Prostate gland (tissue), 2 donors: ENCODE measurements at regions not wholly inside any gene's neighbourhood (a gene's known extent, or its start where the extent isn't known, plus 50 kb on each side); places are given as distances from the start of the nearest gene placed in this dataset.

Experiments
- POLR2A ChIP-seq: fragments of 450-650 bp; IDR thresholded peaks from one replicate; pipeline ENCODE4 v1.6.1; 2016; ENCODE audit warnings: antibody characterized with exemption, mild to moderate bottlenecking
- POLR2AphosphoS5 ChIP-seq: sonication (generic); formaldehyde crosslinking; IDR thresholded peaks from one replicate; pipeline ENCODE4 v1.6.1; 2017; ENCODE audit warnings: antibody characterized with exemption
- TF ChIP-seq, protein P1 (sequence below), 4 experiments: fragments of 200-600 bp in 2 of 4; fragments of 450-650 bp in 2 of 4; sonication (generic) in 2 of 4; IDR thresholded peaks; 1 replicate in 3 of 4; 2 replicates in 1 of 4; pipeline ENCODE4 v1.5.1; 2016 to 2019; ENCODE audit warnings: antibody characterized with exemption in 4 of 4, mild to moderate bottlenecking in 2 of 4, moderate library complexity in 2 of 4

DNA sequence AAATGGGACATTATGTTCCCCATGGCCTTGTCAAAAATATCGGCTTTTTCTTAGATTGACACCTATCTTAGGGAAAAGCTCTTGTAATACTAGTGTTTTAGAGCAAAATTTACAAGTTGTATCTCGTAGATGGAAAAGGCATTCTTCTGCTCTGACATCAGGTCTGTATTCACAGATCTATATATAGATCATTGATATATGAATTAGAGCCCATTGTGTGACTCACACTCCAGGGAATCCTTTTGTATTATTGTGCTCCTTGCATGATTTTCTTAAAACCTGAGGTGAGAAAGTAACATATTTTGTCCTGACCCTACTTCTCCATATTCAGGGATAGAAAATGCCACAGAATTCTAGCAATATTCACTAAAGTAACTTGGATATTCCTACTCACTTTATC is 1160.8 kb upstream of the B3GALT2 start:
- TF ChIP-seq, protein P1, sequence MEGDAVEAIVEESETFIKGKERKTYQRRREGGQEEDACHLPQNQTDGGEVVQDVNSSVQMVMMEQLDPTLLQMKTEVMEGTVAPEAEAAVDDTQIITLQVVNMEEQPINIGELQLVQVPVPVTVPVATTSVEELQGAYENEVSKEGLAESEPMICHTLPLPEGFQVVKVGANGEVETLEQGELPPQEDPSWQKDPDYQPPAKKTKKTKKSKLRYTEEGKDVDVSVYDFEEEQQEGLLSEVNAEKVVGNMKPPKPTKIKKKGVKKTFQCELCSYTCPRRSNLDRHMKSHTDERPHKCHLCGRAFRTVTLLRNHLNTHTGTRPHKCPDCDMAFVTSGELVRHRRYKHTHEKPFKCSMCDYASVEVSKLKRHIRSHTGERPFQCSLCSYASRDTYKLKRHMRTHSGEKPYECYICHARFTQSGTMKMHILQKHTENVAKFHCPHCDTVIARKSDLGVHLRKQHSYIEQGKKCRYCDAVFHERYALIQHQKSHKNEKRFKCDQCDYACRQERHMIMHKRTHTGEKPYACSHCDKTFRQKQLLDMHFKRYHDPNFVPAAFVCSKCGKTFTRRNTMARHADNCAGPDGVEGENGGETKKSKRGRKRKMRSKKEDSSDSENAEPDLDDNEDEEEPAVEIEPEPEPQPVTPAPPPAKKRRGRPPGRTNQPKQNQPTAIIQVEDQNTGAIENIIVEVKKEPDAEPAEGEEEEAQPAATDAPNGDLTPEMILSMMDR (IDR thresholded peaks at IDR 0.05), result no peak
- TF ChIP-seq POLR2A (no peak), POLR2AphosphoS5 (no peak)
